ENCODE measurements at regions not wholly inside any gene's neighbourhood (a gene's known extent, or its start where the extent isn't known, plus 50 kb on each side); places are given as distances from the start of the nearest gene placed in this dataset.

GRCh38 chr6:14286144-14286543 is 168.6 kb downstream of the CD83 start:
- Mint-ChIP-seq H3K9me3 (peaks cover 7% of the 10 kb centered on the region), H3K27me3 (ENCODE audit: low read depth) (no peaks in the 10 kb centered on the region; the same call in 1 of the 2 replicates), H3K4me3 (no peak overlapping the region), H3K36me3 (peaks cover 18% of the 10 kb centered on the region), H3K27ac (peak overlapping the region; percentile 66), H3K4me1 (peaks cover 86% of the 10 kb centered on the region)
- DNase-seq (ENCODE audit: low spot score) (no peak), ATAC-seq (0 out of 2 replicates have a peak, but pooled peaks have one; percentile 7)
- ChIA-PET CTCF (no interaction called here), POLR2A (no interaction called here)
- TF ChIP-seq ZNF425 (CRISPR knock-in tag; conservative IDR thresholded peaks at IDR 0.05) (no peak), CREM (CRISPR knock-in tag; IDR thresholded peaks at IDR 0.05) (no peak), ZNF263 (CRISPR knock-in tag; IDR thresholded peaks at IDR 0.05; ENCODE audit: low read depth) (no peak), STAT6 (CRISPR knock-in tag; conservative IDR thresholded peaks at IDR 0.05; ENCODE audit: low read depth) (no peak), TEAD1 (CRISPR knock-in tag; IDR thresholded peaks at IDR 0.05) (no peak), ELF4 (CRISPR knock-in tag; IDR thresholded peaks at IDR 0.05; ENCODE audit: low read depth) (no peak), ZNF671 (CRISPR knock-in tag; IDR thresholded peaks at IDR 0.05) (no peak), ZMAT4 (CRISPR knock-in tag; IDR thresholded peaks at IDR 0.05) (no peak), E2F1 (CRISPR knock-in tag; IDR thresholded peaks at IDR 0.05) (no peak), ZNF138 (CRISPR knock-in tag; conservative IDR thresholded peaks at IDR 0.05) (no peak), GTF2I (CRISPR knock-in tag; conservative IDR thresholded peaks at IDR 0.05) (no peak), NR3C1 (CRISPR knock-in tag; conservative IDR thresholded peaks at IDR 0.05; ENCODE audit: low read depth) (no peak)

- peak overlapping the region; percentile 52; the same call in 1 of the 2 replicates for H3K27ac Mint-ChIP-seq
- POLR2A ChIA-PET, result no interaction called here
- ATAC-seq, result no peak
- peaks cover 7% of the 10 kb centered on the region for H3K9me3 Mint-ChIP-seq
- no peak overlapping the region for H3K4me3 Mint-ChIP-seq
- DNase-seq (ENCODE audit: low spot score), result no peak
- no peaks in the 10 kb centered on the region; the same call in 1 of the 2 replicates for H3K27me3 Mint-ChIP-seq (ENCODE audit: low read depth)
- no peak for TF ChIP-seq ZNF512 (CRISPR knock-in tag; IDR thresholded peaks at IDR 0.05; ENCODE audit: borderline replicate concordance)
- TF ChIP-seq ZMAT4 (CRISPR knock-in tag; IDR thresholded peaks at IDR 0.05), result no peak
- TF ChIP-seq PRDM15 (CRISPR knock-in tag; IDR thresholded peaks at IDR 0.05), result no peak
- peaks cover 80% of the 10 kb centered on the region for H3K4me1 Mint-ChIP-seq
- peaks cover 18% of the 10 kb centered on the region for H3K36me3 Mint-ChIP-seq
- CTCF ChIA-PET, result no interaction called here
Observed at GRCh38 chr6:14286634-14287428, 169.3 kb downstream of the CD83 start.
